SH-SY5Y (cell line): ENCODE measurements at regions not wholly inside any gene's neighbourhood (a gene's known extent, or its start where the extent isn't known, plus 50 kb on each side); places are given as distances from the start of the nearest gene placed in this dataset.

Source experiments
- GATA2 ChIP-seq: IDR thresholded peaks from 2 replicates; pipeline ENCODE4 v1.6.1; 2011; ENCODE audit warnings: mild to moderate bottlenecking, low read depth, low read length
- GATA3 ChIP-seq: IDR thresholded peaks from 2 replicates; pipeline ENCODE4 v1.6.1; 2011; ENCODE audit warnings: low read depth, mild to moderate bottlenecking, low read length, moderate library complexity

DNA sequence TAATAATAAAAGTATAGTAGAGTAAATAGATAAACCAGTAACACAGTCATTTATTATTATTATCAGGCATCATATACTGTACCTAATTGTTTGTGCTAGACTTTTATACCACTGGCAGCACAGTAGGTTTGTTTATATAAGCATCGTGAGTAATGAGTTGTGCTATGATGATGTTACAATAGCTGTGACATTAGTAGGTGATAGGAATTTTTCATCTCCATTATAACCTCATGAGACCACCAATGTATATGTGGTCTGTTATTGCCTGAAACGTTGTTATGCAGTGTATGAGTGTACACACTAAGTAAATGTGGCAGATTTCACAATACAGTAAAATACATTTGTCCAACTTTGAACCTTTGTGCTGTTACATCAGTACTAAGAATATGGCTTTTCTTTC lies 72.7 kb upstream of the SPATA31D4 start:
- TF ChIP-seq GATA3 (no peak), GATA2 (no peak)
